ENCODE measurements at regions not wholly inside any gene's neighbourhood (a gene's known extent, or its start where the extent isn't known, plus 50 kb on each side); places are given as distances from the start of the nearest gene placed in this dataset.

- TF ChIP-seq CTCF (IDR thresholded peaks at IDR 0.05; ENCODE audit: low read length) (no peak), EZH2 (IDR thresholded peaks at IDR 0.05; ENCODE audit: borderline replicate concordance, low read length) (no peak)
Observed at GRCh38 chr12:63403256-63403655, 252.3 kb upstream of the AVPR1A start.
